ENCODE measurements at regions not wholly inside any gene's neighbourhood (a gene's known extent, or its start where the extent isn't known, plus 50 kb on each side); places are given as distances from the start of the nearest gene placed in this dataset.

DNA sequence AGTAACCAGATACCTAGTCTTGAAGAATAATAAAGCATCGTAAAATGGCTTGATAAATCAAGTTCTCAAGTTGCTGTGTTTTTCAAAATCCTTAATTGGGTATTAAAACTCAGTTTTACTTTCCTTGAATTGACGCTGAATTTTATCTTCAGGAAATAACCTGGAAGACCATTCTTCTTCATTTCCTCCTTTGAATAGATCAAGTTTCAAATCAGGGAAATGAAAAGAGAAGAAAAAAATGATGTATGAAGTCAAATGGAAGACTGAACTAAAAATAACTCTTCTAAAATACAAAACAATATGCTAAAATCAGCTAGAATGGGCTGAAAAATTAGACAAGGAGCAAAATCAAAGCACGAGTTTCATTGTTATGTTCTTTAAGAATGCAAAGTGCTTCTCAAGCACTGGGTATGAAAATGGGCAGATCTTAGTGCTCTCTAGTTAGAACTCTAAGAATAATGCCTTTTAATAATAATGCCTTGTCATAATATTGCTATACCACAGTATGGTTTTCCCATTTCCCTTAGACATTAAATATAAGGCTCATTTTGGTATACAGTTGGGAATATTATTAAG, 54.6 kb upstream of the CLEC14A start:
- no peak for DNase-seq (ENCODE audit: low spot score)

- no peak for DNase-seq (ENCODE audit: low spot score)
Observed at GRCh38 chr14:38309522-38310277, 53.8 kb upstream of the CLEC14A start.

Data from CD4-positive, alpha-beta T cell treated with Interleukin-15 for 4 hours (primary cell).